Mucosa of descending colon (tissue), 3 donors: ENCODE measurements at regions not wholly inside any gene's neighbourhood (a gene's known extent, or its start where the extent isn't known, plus 50 kb on each side); places are given as distances from the start of the nearest gene placed in this dataset.

ENCODE experiments used
- ATAC-seq: fragments of 200-7000 bp; cut with Tn5 transposase; one replicate; pipeline ENCODE4 v1.9.1; 2020; ENCODE audit warnings: mild to moderate bottlenecking, moderate library complexity
- DNase-seq, 3 donors: peaks; one replicate each; pipeline ENCODE4 v3.0.0-alpha.2; 2020
- H3K36me3 ChIP-seq: fragments of 200-600 bp; one replicate; pipeline ENCODE4 v1.8.0; 2021; ENCODE audit warnings: low read depth, mild to moderate bottlenecking
- H3K4me1 ChIP-seq: fragments of 200-600 bp; one replicate; pipeline ENCODE4 v1.8.0; 2021; ENCODE audit warnings: low read depth, mild to moderate bottlenecking
- H3K4me3 ChIP-seq: fragments of 200-600 bp; one replicate; pipeline ENCODE4 v1.8.0; 2021; ENCODE audit warnings: mild to moderate bottlenecking
- H3K9me3 ChIP-seq: fragments of 200-600 bp; one replicate; pipeline ENCODE4 v1.8.0; 2021; ENCODE audit warnings: mild to moderate bottlenecking
- intact Hi-C, 2 donors: fragments of 100-400 bp; cut with DNase I in 1 of 2; cut with micrococcal nuclease in 1 of 2; formaldehyde crosslinking; loops; one replicate each; pipeline versions ENCODE4 v1.11.0 to v1.11.1; 2022; cut with DNase I, micrococcal nuclease
- TF ChIP-seq, protein P1 (sequence below): fragments of 200-600 bp; IDR thresholded peaks from one replicate; pipeline ENCODE4 v1.8.0; 2022; ENCODE audit warnings: antibody characterized with exemption, mild to moderate bottlenecking
- donor health status: DM: no; HTN: no; CAD: no; lungs with moderate emphysema.
- donor health status: DM: no; HTN: no; CAD: no.
- donor health status: DM: no; HTN: yes; CAD: no.

- intact Hi-C loops, result no loop called here
- Histone ChIP-seq H3K4me1 (no peaks in the 10 kb centered on the region), H3K4me3 (no peak overlapping the region), H3K36me3 (no peaks in the 10 kb centered on the region), H3K9me3 (no peaks in the 10 kb centered on the region)
- TF ChIP-seq, protein P1, sequence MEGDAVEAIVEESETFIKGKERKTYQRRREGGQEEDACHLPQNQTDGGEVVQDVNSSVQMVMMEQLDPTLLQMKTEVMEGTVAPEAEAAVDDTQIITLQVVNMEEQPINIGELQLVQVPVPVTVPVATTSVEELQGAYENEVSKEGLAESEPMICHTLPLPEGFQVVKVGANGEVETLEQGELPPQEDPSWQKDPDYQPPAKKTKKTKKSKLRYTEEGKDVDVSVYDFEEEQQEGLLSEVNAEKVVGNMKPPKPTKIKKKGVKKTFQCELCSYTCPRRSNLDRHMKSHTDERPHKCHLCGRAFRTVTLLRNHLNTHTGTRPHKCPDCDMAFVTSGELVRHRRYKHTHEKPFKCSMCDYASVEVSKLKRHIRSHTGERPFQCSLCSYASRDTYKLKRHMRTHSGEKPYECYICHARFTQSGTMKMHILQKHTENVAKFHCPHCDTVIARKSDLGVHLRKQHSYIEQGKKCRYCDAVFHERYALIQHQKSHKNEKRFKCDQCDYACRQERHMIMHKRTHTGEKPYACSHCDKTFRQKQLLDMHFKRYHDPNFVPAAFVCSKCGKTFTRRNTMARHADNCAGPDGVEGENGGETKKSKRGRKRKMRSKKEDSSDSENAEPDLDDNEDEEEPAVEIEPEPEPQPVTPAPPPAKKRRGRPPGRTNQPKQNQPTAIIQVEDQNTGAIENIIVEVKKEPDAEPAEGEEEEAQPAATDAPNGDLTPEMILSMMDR, result no peak
- ATAC-seq, result no peak
- DNase-seq, result no peak
Measured at GRCh38 chr11:112392904-112393303, 132.2 kb upstream of the PLET1 start.

DNA sequence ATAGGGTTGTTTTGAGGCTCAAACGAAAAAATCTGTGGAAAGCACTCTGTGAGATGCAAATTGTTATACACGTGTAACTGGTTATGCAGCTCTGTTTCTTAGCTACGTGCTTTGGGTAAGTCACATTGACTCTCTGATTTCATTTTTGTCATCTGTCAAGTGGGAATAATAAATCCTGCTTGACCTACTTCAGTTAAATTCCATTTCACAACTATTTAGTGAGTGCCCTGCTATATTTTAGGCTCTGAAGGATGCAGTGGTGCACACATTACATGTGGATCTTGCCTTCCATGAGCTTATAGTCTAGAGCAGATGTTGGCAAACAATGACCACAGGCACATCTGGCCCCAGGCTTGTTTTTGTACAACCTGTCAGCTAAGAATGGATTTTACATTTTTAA is 133.6 kb upstream of the PLET1 start:
- TF ChIP-seq, protein P1, result no peak
- ATAC-seq, result no peak
- H3K9me3 ChIP-seq, result no peaks in the 10 kb centered on the region
- H3K4me1 ChIP-seq, result no peaks in the 10 kb centered on the region
- no peak for DNase-seq
- intact Hi-C loops, result no loop called here
- H3K36me3 ChIP-seq, result no peaks in the 10 kb centered on the region
- no peak overlapping the region for H3K4me3 ChIP-seq

DNA sequence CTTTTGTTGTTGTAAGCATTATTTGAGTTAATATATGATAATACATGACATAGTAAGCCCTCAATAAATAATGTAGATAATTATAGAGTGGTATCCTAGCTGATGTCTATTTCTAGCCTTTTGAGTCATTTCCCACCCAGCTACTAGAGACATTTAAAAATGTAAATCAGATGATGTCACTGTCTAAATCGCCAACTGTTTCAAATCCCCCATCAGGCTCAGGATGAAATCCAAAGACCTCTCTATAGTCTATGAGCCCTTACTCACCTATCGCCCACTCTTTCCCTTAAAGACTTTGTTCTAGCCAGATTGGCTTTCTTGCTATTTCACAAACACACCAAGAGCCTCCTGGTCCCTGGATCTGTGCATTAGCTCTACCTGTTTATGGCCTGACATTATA is 135.4 kb upstream of the PLET1 start:
- Histone ChIP-seq H3K36me3 (no peaks in the 10 kb centered on the region), H3K4me1 (no peaks in the 10 kb centered on the region), H3K4me3 (no peak overlapping the region), H3K9me3 (no peaks in the 10 kb centered on the region)
- no peak for ATAC-seq
- TF ChIP-seq, protein P1, result no peak
- DNase-seq, result no peak
- intact Hi-C loops, result no loop called here

DNA sequence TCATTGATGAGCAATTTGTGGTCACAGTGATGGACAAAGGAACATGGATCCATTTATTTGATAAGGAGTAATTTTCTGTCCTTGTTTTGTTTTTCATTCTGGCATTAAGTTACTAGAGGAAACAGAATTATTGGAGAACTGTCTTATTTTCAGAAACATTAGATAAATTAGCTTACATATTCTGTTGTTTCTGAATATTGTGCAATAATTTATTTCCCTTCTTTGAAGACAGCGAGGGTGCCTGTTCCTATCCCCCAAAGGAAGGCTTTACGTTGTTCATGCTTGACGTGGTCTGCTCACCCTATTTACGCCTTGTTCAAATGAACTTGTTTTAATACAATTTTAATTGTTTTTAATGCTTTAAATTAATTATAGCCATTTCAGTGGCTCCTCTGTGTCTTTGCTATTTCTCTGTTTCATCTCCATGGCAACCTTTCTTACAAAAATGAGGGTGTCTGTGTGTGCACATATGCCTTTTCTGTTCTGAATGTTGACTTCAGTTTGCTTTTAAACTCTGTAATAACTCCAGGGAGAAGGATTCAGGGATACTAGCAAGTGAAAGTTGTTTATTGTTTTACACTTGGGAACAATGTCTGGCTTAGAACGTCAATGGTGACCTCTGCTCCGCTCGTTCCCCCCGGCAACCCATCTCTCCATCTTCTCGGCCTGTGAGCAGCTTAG is 138.3 kb upstream of the PLET1 start:
- DNase-seq, result no peak
- intact Hi-C loops, result no loop called here

GRCh38 chr11:112400476-112401014 is 139.9 kb upstream of the PLET1 start:
- Histone ChIP-seq H3K4me3 (no peak overlapping the region), H3K36me3 (no peaks in the 10 kb centered on the region), H3K9me3 (no peaks in the 10 kb centered on the region), H3K4me1 (no peaks in the 10 kb centered on the region)
- intact Hi-C loops, result no loop called here
- TF ChIP-seq, protein P1, result no peak
- no peak for DNase-seq
- no peak for ATAC-seq

More for the DNA sequence above, 138.3 kb upstream of the PLET1 start:
- no peak overlapping the region for H3K4me3 ChIP-seq
- TF ChIP-seq, protein P1, result no peak
- no peaks in the 10 kb centered on the region for H3K4me1 ChIP-seq
- ATAC-seq, result no peak
- no peaks in the 10 kb centered on the region for H3K9me3 ChIP-seq
- no peaks in the 10 kb centered on the region for H3K36me3 ChIP-seq
